SU-DHL-6 (cell line): ENCODE measurements at regions not wholly inside any gene's neighbourhood (a gene's known extent, or its start where the extent isn't known, plus 50 kb on each side); places are given as distances from the start of the nearest gene placed in this dataset.

Experiments
- H2AFZ ChIP-seq: fragments of 200-600 bp; sonication (generic); 2 replicates; pipeline ENCODE4 v1.6.1; 2014; ENCODE audit warnings: low read depth, mild to moderate bottlenecking, moderate library complexity, mixed read lengths, antibody characterized with exemption, low read length; ENCODE audit not compliant: severe bottlenecking
- H3F3A ChIP-seq: fragments of 200-600 bp; shearing (Covaris generic); 2 replicates; pipeline ENCODE4 v1.6.0; 2016; ENCODE audit warnings: antibody characterized with exemption, mild to moderate bottlenecking; ENCODE audit not compliant: insufficient read depth
- H3K27ac ChIP-seq: fragments of 200-600 bp; sonication (generic); 2 replicates; pipeline ENCODE4 v1.5.1; 2016; ENCODE audit warnings: low read depth, mild to moderate bottlenecking, low read length, moderate library complexity, mixed read lengths
- H3K27me3 ChIP-seq: fragments of 200-600 bp; sonication (generic), shearing (Covaris generic); 2 replicates; pipeline ENCODE4 v1.6.0; 2014; ENCODE audit warnings: mild to moderate bottlenecking, low read length
- H3K36me3 ChIP-seq: fragments of 200-600 bp; sonication (generic); 2 replicates; pipeline ENCODE4 v1.6.1; 2014; ENCODE audit warnings: mild to moderate bottlenecking, low read length, mixed read lengths
- H3K4me2 ChIP-seq: fragments of 300-600, 200-600 bp; shearing (Covaris generic), sonication (generic); 2 replicates; pipeline ENCODE4 v1.6.0; 2014; ENCODE audit warnings: low read length, low read depth, mild to moderate bottlenecking; ENCODE audit not compliant: poor library complexity, severe bottlenecking
- H3K4me3 ChIP-seq: fragments of 200-600 bp; sonication (generic); 2 replicates; pipeline ENCODE4 v1.5.1; 2014; ENCODE audit warnings: antibody characterized with exemption, low read length, mild to moderate bottlenecking, mixed read lengths; ENCODE audit not compliant: insufficient read depth, poor library complexity, severe bottlenecking
- H3K79me2 ChIP-seq: fragments of 200-600 bp; sonication (generic); 2 replicates; pipeline ENCODE4 v1.6.1; 2014; ENCODE audit warnings: mild to moderate bottlenecking, low read length, moderate library complexity; ENCODE audit not compliant: insufficient read depth
- H3K9ac ChIP-seq: fragments of 200-600 bp; sonication (generic); 2 replicates; pipeline ENCODE4 v1.7.0; 2014; ENCODE audit warnings: mild to moderate bottlenecking, low read length
- H3K9me2 ChIP-seq: fragments of 200-600 bp; sonication (generic); replicated peaks from 2 replicates; pipeline ENCODE4 v1.6.1; 2014; ENCODE audit warnings: low read length; ENCODE audit not compliant: insufficient read depth
- H3K9me3 ChIP-seq: fragments of 200-600 bp; sonication (generic); 2 replicates; pipeline ENCODE4 v1.6.1; 2014; ENCODE audit warnings: low read length, mixed read lengths; ENCODE audit not compliant: insufficient read depth
- H4K20me1 ChIP-seq: fragments of 200-600 bp; sonication (generic); 2 replicates; pipeline ENCODE4 v1.6.1; 2014; ENCODE audit warnings: low read depth, mild to moderate bottlenecking, antibody characterized with exemption, low read length, moderate library complexity, mixed read lengths
- EZH2phosphoT487 ChIP-seq: fragments of 200-600 bp; sonication (generic), shearing (Covaris generic); conservative IDR thresholded peaks from 2 replicates; pipeline ENCODE4 v1.6.1; 2018; ENCODE audit warnings: mild to moderate bottlenecking, antibody characterized with exemption, low read length, moderate library complexity, mixed read lengths
- TF ChIP-seq, protein P1 (sequence below): fragments of 200-600 bp; sonication (generic); IDR thresholded peaks from one replicate; pipeline ENCODE4 v1.5.1; 2017; ENCODE audit warnings: antibody characterized with exemption, mild to moderate bottlenecking, low read length, moderate library complexity; ENCODE audit not compliant: insufficient read depth, poor library complexity, severe bottlenecking

- H4K20me1 ChIP-seq: no peaks in the 10 kb centered on the region
- no peak overlapping the region for H3K4me2 ChIP-seq
- no peaks in the 10 kb centered on the region for H3K9me3 ChIP-seq
- H3K4me3 ChIP-seq: no peak overlapping the region
- H3K27me3 ChIP-seq: no peaks in the 10 kb centered on the region
- no peak overlapping the region for H2AFZ ChIP-seq
- H3K9me2 ChIP-seq: no peaks in the 10 kb centered on the region
- no peak for TF ChIP-seq EZH2phosphoT487
- TF ChIP-seq, protein P1, sequence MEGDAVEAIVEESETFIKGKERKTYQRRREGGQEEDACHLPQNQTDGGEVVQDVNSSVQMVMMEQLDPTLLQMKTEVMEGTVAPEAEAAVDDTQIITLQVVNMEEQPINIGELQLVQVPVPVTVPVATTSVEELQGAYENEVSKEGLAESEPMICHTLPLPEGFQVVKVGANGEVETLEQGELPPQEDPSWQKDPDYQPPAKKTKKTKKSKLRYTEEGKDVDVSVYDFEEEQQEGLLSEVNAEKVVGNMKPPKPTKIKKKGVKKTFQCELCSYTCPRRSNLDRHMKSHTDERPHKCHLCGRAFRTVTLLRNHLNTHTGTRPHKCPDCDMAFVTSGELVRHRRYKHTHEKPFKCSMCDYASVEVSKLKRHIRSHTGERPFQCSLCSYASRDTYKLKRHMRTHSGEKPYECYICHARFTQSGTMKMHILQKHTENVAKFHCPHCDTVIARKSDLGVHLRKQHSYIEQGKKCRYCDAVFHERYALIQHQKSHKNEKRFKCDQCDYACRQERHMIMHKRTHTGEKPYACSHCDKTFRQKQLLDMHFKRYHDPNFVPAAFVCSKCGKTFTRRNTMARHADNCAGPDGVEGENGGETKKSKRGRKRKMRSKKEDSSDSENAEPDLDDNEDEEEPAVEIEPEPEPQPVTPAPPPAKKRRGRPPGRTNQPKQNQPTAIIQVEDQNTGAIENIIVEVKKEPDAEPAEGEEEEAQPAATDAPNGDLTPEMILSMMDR: no peak
- H3K9ac ChIP-seq: no peak overlapping the region
- no peaks in the 10 kb centered on the region for H3K79me2 ChIP-seq
- H3K36me3 ChIP-seq: no peaks in the 10 kb centered on the region
- no peaks in the 10 kb centered on the region for H3F3A ChIP-seq
- H3K27ac ChIP-seq: no peak overlapping the region
Observed at GRCh38 chr10:124180044-124180745, 86.8 kb upstream of the CHST15 start.

DNA sequence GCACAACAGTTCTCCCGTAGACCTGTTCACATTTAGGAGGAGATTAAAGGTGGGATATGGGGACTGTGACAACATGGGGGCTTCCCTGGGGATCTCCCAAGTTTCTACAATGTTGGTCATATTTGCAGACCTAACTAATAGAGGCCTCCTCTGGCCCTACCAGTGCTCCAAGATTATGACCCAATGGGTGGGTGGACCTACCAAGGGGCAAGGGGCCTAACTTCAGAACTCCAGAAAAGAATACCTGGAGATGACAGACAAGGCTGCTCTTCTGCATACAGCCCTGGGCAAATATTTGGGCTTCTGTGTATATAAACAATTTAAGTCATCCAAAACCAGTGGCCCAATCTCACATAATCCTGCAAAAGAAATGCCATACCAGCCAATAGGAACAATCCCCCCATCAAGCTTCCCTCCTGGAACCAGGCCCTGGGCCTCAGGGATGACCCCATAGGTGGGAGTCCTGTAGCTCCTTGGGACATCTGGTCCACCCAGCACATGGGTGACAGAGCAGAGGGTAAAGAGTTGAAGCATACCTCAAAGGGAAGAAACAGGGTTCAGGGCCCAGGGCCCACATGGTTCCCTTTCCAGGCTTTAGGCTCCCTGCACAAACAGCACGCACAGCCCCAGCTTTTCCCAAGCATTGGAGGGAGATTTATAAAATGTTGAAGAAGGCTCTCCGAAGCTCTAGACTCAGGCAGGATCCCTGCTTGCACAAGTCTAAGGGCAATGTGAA is 86.1 kb upstream of the CHST15 start:
- TF ChIP-seq, protein P1: no peak
- no peak for TF ChIP-seq EZH2phosphoT487
- Histone ChIP-seq H3K79me2 (no peaks in the 10 kb centered on the region), H3K4me2 (no peak overlapping the region), H3K9me2 (no peaks in the 10 kb centered on the region), H4K20me1 (no peaks in the 10 kb centered on the region), H3K27ac (no peak overlapping the region), H3K9ac (no peak overlapping the region), H3K4me3 (no peak overlapping the region), H3F3A (no peaks in the 10 kb centered on the region), H3K9me3 (no peaks in the 10 kb centered on the region), H2AFZ (no peak overlapping the region), H3K36me3 (no peaks in the 10 kb centered on the region), H3K27me3 (no peaks in the 10 kb centered on the region)

GRCh38 chr10:124177180-124177518 is 83.8 kb upstream of the CHST15 start:
- no peak overlapping the region for H3K27ac ChIP-seq
- H2AFZ ChIP-seq: no peak overlapping the region
- no peaks in the 10 kb centered on the region for H3K36me3 ChIP-seq
- H3K9ac ChIP-seq: no peak overlapping the region
- no peaks in the 10 kb centered on the region for H3K79me2 ChIP-seq
- no peaks in the 10 kb centered on the region for H3K27me3 ChIP-seq
- H4K20me1 ChIP-seq: no peaks in the 10 kb centered on the region
- no peak overlapping the region for H3K4me2 ChIP-seq
- no peak overlapping the region for H3K4me3 ChIP-seq
- TF ChIP-seq, protein P1: no peak
- TF ChIP-seq EZH2phosphoT487: no peak
- H3F3A ChIP-seq: no peaks in the 10 kb centered on the region
- no peaks in the 10 kb centered on the region for H3K9me2 ChIP-seq
- H3K9me3 ChIP-seq: no peaks in the 10 kb centered on the region
